Type B pancreatic cell (in vitro differentiated cells): ENCODE measurements at regions not wholly inside any gene's neighbourhood (a gene's known extent, or its start where the extent isn't known, plus 50 kb on each side); places are given as distances from the start of the nearest gene placed in this dataset.

Source experiments
- DNase-seq: peaks from one replicate; pipeline ENCODE4 v3.0.0; 2021; ENCODE audit warnings: mixed read lengths; ENCODE audit not compliant: unreplicated experiment; ENCODE audit errors: extremely low spot score
- H3K27ac Mint-ChIP-seq: 2 replicates; pipeline ENCODE4 v1.8.0; 2021; ENCODE audit warnings: mild to moderate bottlenecking, mixed read lengths
- H3K27me3 Mint-ChIP-seq: 2 replicates; pipeline ENCODE4 v1.8.0; 2021; ENCODE audit warnings: mixed read lengths
- H3K36me3 Mint-ChIP-seq: 2 replicates; pipeline ENCODE4 v1.8.0; 2021; ENCODE audit warnings: mixed read lengths
- H3K4me1 Mint-ChIP-seq: one replicate; pipeline ENCODE4 v1.8.0; 2021; ENCODE audit warnings: mixed read lengths; ENCODE audit not compliant: unreplicated experiment
- H3K4me3 Mint-ChIP-seq: 2 replicates; pipeline ENCODE4 v1.8.0; 2021; ENCODE audit warnings: mild to moderate bottlenecking, mixed read lengths
- H3K9me3 Mint-ChIP-seq: 2 replicates; pipeline ENCODE4 v1.8.0; 2021; ENCODE audit warnings: mixed read lengths
- CTCF ChIP-seq: fragments of 200-600 bp; sonication (generic); conservative IDR thresholded peaks from 2 replicates; pipeline ENCODE4 v1.5.0; 2021; ENCODE audit warnings: antibody characterized with exemption, mild to moderate bottlenecking

- TF ChIP-seq CTCF: no peak
- Mint-ChIP-seq H3K4me3 (no peak overlapping the region), H3K27ac (no peak overlapping the region)
Measured at GRCh38 chr2:66721776-66722175, 286.9 kb downstream of the MEIS1 start.

GRCh38 chr2:66724241-66724640, 289.3 kb downstream of the MEIS1 start:
- no peak for DNase-seq
- no peak for TF ChIP-seq CTCF
- Mint-ChIP-seq H3K4me1 (peaks cover 11% of the 10 kb centered on the region), H3K4me3 (no peak overlapping the region), H3K36me3 (peaks cover 3% of the 10 kb centered on the region), H3K27me3 (no peaks in the 10 kb centered on the region), H3K9me3 (peaks cover 10% of the 10 kb centered on the region), H3K27ac (no peak overlapping the region)

More at GRCh38 chr2:66721776-66722175, 286.9 kb downstream of the MEIS1 start:
- H3K36me3 Mint-ChIP-seq: peaks cover 3% of the 10 kb centered on the region
- H3K27me3 Mint-ChIP-seq: no peaks in the 10 kb centered on the region
- peaks cover 4% of the 10 kb centered on the region for H3K9me3 Mint-ChIP-seq
- H3K4me1 Mint-ChIP-seq: peaks cover 23% of the 10 kb centered on the region
- no peak for DNase-seq

- no peak for DNase-seq
- no peak overlapping the region for H3K27ac Mint-ChIP-seq
Measured at GRCh38 chr2:66729416-66730330, 294.7 kb downstream of the MEIS1 start.

GRCh38 chr2:66730441-66730840, 295.5 kb downstream of the MEIS1 start:
- TF ChIP-seq CTCF: no peak
- no peak overlapping the region for H3K27ac Mint-ChIP-seq

More at GRCh38 chr2:66729416-66730330, 294.7 kb downstream of the MEIS1 start:
- Mint-ChIP-seq H3K4me3 (no peak overlapping the region), H3K27me3 (no peaks in the 10 kb centered on the region), H3K36me3 (no peaks in the 10 kb centered on the region), H3K9me3 (peaks cover 6% of the 10 kb centered on the region), H3K4me1 (peaks cover 21% of the 10 kb centered on the region)
- TF ChIP-seq CTCF: no peak

GRCh38 chr2:66733364-66733999, 298.6 kb downstream of the MEIS1 start:
- Mint-ChIP-seq H3K9me3 (peaks cover 5% of the 10 kb centered on the region), H3K27ac (no peak overlapping the region), H3K4me1 (peaks cover 20% of the 10 kb centered on the region), H3K36me3 (no peaks in the 10 kb centered on the region), H3K4me3 (no peak overlapping the region), H3K27me3 (no peaks in the 10 kb centered on the region)
- DNase-seq: no peak
- no peak for TF ChIP-seq CTCF

More at GRCh38 chr2:66730441-66730840, 295.5 kb downstream of the MEIS1 start:
- Mint-ChIP-seq H3K27me3 (no peaks in the 10 kb centered on the region), H3K9me3 (peaks cover 6% of the 10 kb centered on the region), H3K36me3 (no peaks in the 10 kb centered on the region), H3K4me1 (peaks cover 20% of the 10 kb centered on the region), H3K4me3 (no peak overlapping the region)
- DNase-seq: no peak
